GM12801 (cell line): ENCODE measurements at regions not wholly inside any gene's neighbourhood (a gene's known extent, or its start where the extent isn't known, plus 50 kb on each side); places are given as distances from the start of the nearest gene placed in this dataset.

ENCODE experiments used
- TF ChIP-seq, protein P1 (sequence below): IDR thresholded peaks from one replicate; pipeline ENCODE4 v1.5.1; 2011; ENCODE audit warnings: control low read depth; ENCODE audit not compliant: insufficient read length; ENCODE audit errors: extremely low read depth

GRCh38 chr12:126953365-126953889 is 1313.5 kb upstream of the TMEM132C start:
- TF ChIP-seq, protein P1, sequence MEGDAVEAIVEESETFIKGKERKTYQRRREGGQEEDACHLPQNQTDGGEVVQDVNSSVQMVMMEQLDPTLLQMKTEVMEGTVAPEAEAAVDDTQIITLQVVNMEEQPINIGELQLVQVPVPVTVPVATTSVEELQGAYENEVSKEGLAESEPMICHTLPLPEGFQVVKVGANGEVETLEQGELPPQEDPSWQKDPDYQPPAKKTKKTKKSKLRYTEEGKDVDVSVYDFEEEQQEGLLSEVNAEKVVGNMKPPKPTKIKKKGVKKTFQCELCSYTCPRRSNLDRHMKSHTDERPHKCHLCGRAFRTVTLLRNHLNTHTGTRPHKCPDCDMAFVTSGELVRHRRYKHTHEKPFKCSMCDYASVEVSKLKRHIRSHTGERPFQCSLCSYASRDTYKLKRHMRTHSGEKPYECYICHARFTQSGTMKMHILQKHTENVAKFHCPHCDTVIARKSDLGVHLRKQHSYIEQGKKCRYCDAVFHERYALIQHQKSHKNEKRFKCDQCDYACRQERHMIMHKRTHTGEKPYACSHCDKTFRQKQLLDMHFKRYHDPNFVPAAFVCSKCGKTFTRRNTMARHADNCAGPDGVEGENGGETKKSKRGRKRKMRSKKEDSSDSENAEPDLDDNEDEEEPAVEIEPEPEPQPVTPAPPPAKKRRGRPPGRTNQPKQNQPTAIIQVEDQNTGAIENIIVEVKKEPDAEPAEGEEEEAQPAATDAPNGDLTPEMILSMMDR, result no peak

- TF ChIP-seq, protein P1, result no peak
These were observed 1306.7 kb upstream of the TMEM132C start for GRCh38 chr12:126960221-126960620.

GRCh38 chr12:126960709-126961108 is 1306.3 kb upstream of the TMEM132C start:
- TF ChIP-seq, protein P1, result no peak

- TF ChIP-seq, protein P1, result no peak
These were observed 1303.1 kb upstream of the TMEM132C start for GRCh38 chr12:126963825-126964224.

DNA sequence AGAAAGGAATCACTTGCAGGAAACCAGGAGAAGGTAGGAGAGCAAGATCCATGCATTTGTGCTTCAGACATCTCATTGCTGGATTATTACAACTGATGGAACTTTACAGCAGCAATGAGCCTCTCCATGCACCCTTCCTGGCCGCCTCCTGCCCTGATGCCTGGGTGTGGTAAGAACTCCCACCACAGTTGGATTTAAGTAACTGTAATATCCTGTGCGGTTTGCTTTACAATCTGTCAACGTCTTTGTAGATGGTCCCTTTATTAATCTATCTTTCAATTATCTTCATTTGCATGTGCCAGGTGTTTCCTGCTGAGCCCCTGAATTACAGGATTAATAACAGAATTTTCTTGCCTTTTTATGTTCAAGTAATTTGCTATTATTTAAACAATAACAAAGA is 1300.5 kb upstream of the TMEM132C start:
- TF ChIP-seq, protein P1, result no peak

DNA sequence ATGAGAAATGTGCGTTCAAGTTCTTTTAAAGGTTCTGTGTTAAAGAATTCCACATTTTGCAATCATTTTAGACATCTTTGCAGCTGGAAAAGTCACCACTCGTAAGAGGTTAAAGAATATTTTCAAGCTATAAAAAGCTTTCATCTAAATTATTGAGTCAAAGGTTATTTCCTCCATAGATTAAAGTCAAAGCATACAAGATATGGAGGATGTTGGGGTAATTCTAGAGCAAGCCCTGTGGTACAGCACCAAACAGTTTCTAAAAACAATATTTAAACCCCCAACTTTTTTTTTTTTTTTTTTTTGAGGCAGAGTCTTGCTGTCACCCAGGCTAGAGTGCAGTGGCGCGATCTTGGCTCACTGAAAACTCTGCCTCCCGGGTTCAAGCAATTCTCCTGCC is 1299.8 kb upstream of the TMEM132C start:
- TF ChIP-seq, protein P1, result no peak

GRCh38 chr12:126974779-126975178 is 1292.2 kb upstream of the TMEM132C start:
- TF ChIP-seq, protein P1, result no peak
